ENCODE measurements at regions not wholly inside any gene's neighbourhood (a gene's known extent, or its start where the extent isn't known, plus 50 kb on each side); places are given as distances from the start of the nearest gene placed in this dataset.
A peak's percentile ranks its signal among the peaks of the same experiment; 100 is the strongest.

GRCh38 chr19:30217461-30217860 lies 154.7 kb upstream of the ZNF536 start:
- Histone ChIP-seq H3K4me3 (ENCODE audit: low read length) (no peak overlapping the region), H3K4me1 (ENCODE audit: low read length) (no peaks in the 10 kb centered on the region), H3K9ac (ENCODE audit: low read length) (no peak overlapping the region), H3K9me2 (replicated peaks; ENCODE audit: insufficient read depth, low read length) (no peaks in the 10 kb centered on the region), H4K20me1 (ENCODE audit: insufficient read depth, low read length) (no peaks in the 10 kb centered on the region), H3K27ac (ENCODE audit: low read length) (no peak overlapping the region), H3K27me3 (replicated peaks; ENCODE audit: insufficient read depth, low read length) (peaks cover 73% of the 10 kb centered on the region), H2AFZ (ENCODE audit: low read length) (no peak overlapping the region), H3K79me2 (ENCODE audit: low read length) (no peaks in the 10 kb centered on the region), H3K4me2 (ENCODE audit: low read depth, low read length) (no peak overlapping the region), H3K9me3 (replicated peaks; ENCODE audit: insufficient read depth, low read length) (no peaks in the 10 kb centered on the region), H3K36me3 (replicated peaks; ENCODE audit: insufficient read depth, low read length) (no peaks in the 10 kb centered on the region), H3F3A (ENCODE audit: insufficient read depth, low read length) (no peaks in the 10 kb centered on the region)
- TF ChIP-seq EZH2phosphoT487 (IDR thresholded peaks at IDR 0.05; ENCODE audit: low read length) (no peak), CTCF (IDR thresholded peaks at IDR 0.05; ENCODE audit: low read length) (no peak), EZH2 (optimal IDR thresholded peaks at IDR 0.05; ENCODE audit: low read depth, low read length) (no peak)
- DNase-seq = no peak

DNA sequence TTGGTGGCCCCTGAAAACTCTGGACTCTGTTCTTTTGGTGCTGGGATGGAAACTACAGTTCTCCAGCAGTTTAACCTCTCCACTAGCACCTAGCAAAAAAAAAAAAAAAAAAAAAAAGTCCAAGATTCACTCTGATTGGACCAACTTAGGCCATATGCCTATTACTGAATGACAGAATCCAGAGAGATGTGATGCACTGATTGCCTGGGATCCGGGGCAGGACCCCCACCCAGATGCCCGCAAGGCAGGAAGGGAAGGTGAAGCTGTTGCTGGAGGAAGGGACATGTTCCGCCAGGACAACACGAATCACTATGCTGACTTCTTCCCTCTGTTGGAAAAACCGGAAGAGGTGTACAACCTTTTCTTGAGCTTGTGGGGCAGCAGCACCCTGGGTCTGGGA lies 152.5 kb upstream of the ZNF536 start:
- Histone ChIP-seq H3K9me3 (replicated peaks; ENCODE audit: insufficient read depth, low read length) (no peaks in the 10 kb centered on the region), H3K27ac (ENCODE audit: low read length) (no peak overlapping the region), H2AFZ (ENCODE audit: low read length) (no peak overlapping the region), H4K20me1 (ENCODE audit: insufficient read depth, low read length) (no peaks in the 10 kb centered on the region), H3K4me1 (ENCODE audit: low read length) (no peaks in the 10 kb centered on the region), H3K9ac (ENCODE audit: low read length) (no peak overlapping the region), H3F3A (ENCODE audit: insufficient read depth, low read length) (no peaks in the 10 kb centered on the region), H3K4me2 (ENCODE audit: low read depth, low read length) (no peak overlapping the region), H3K27me3 (replicated peaks; ENCODE audit: insufficient read depth, low read length) (peaks cover 84% of the 10 kb centered on the region), H3K4me3 (ENCODE audit: low read length) (no peak overlapping the region), H3K79me2 (ENCODE audit: low read length) (no peaks in the 10 kb centered on the region), H3K36me3 (replicated peaks; ENCODE audit: insufficient read depth, low read length) (no peaks in the 10 kb centered on the region), H3K9me2 (replicated peaks; ENCODE audit: insufficient read depth, low read length) (no peaks in the 10 kb centered on the region)
- no peak for DNase-seq
- TF ChIP-seq EZH2phosphoT487 (IDR thresholded peaks at IDR 0.05; ENCODE audit: low read length) = no peak

DNA sequence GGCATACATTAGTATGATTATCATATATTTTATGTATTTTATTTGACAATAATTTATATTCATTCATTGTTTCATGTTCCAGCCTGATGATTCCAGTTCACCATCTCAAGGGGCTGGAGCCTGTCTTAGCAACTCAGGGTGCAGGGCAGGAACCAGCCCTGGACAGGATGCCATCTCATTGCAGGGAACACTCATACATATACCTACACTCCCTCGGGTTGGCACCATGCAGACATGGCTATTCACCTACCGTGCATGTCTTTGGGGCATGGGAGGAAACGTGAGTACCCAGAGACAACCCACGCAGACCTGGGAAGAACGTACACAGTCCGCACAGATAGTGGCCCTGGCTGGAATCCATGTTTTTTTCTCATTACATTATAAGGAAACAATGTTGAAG lies 151.0 kb upstream of the ZNF536 start:
- no peak overlapping the region for H3K27ac ChIP-seq (ENCODE audit: low read length)
- TF ChIP-seq CTCF (IDR thresholded peaks at IDR 0.05; ENCODE audit: low read length) (no peak), EZH2phosphoT487 (IDR thresholded peaks at IDR 0.05; ENCODE audit: low read length) (no peak), EZH2 (optimal IDR thresholded peaks at IDR 0.05; ENCODE audit: low read depth, low read length) (no peak)
- H3K9me3 ChIP-seq (replicated peaks; ENCODE audit: insufficient read depth, low read length) = no peaks in the 10 kb centered on the region
- no peak overlapping the region for H3K4me2 ChIP-seq (ENCODE audit: low read depth, low read length)
- H3K9ac ChIP-seq (ENCODE audit: low read length) = no peak overlapping the region
- H4K20me1 ChIP-seq (ENCODE audit: insufficient read depth, low read length) = no peaks in the 10 kb centered on the region
- no peaks in the 10 kb centered on the region for H3K79me2 ChIP-seq (ENCODE audit: low read length)
- H3K4me3 ChIP-seq (ENCODE audit: low read length) = no peak overlapping the region
- no peaks in the 10 kb centered on the region for H3F3A ChIP-seq (ENCODE audit: insufficient read depth, low read length)
- DNase-seq = no peak
- no peaks in the 10 kb centered on the region for H3K4me1 ChIP-seq (ENCODE audit: low read length)
- no peaks in the 10 kb centered on the region for H3K36me3 ChIP-seq (replicated peaks; ENCODE audit: insufficient read depth, low read length)
- H3K9me2 ChIP-seq (replicated peaks; ENCODE audit: insufficient read depth, low read length) = no peaks in the 10 kb centered on the region
- no peak overlapping the region for H2AFZ ChIP-seq (ENCODE audit: low read length)
- H3K27me3 ChIP-seq (replicated peaks; ENCODE audit: insufficient read depth, low read length) = peaks cover 85% of the 10 kb centered on the region

DNA sequence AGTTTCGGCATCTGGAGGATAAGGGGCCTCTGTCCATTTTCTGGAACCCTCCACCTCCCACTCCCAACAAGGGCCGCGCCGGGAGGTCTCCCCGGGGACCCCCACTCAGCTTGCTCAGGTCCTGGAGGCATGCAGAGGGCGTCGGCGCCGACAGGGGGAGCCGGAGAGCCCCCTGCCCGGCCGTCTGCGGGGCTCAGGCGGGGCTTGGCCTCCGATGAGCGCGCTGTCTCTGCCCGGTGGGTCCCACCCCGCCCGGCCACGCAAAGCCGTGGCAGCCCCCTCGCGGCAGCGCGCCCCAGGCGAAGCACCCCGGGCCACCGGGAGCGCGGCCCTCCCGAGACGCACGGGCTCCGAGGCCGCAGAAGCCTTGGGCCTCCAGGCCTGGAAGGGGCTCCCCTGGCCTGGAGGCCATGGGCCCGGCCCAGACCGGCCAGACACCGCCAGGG lies 149.7 kb upstream of the ZNF536 start:
- H3K4me1 ChIP-seq (ENCODE audit: low read length) = no peaks in the 10 kb centered on the region
- TF ChIP-seq EZH2phosphoT487 (IDR thresholded peaks at IDR 0.05; ENCODE audit: low read length) (no peak), CTCF (IDR thresholded peaks at IDR 0.05; ENCODE audit: low read length) (peak; percentile 48)
- H3K4me2 ChIP-seq (ENCODE audit: low read depth, low read length) = no peak overlapping the region
- H3K27ac ChIP-seq (ENCODE audit: low read length) = no peak overlapping the region
- no peak overlapping the region for H3K9ac ChIP-seq (ENCODE audit: low read length)
- H2AFZ ChIP-seq (ENCODE audit: low read length) = no peak overlapping the region
- no peaks in the 10 kb centered on the region for H4K20me1 ChIP-seq (ENCODE audit: insufficient read depth, low read length)
- H3K79me2 ChIP-seq (ENCODE audit: low read length) = no peaks in the 10 kb centered on the region
- H3K36me3 ChIP-seq (replicated peaks; ENCODE audit: insufficient read depth, low read length) = no peaks in the 10 kb centered on the region
- H3K4me3 ChIP-seq (ENCODE audit: low read length) = no peak overlapping the region
- H3K9me2 ChIP-seq (replicated peaks; ENCODE audit: insufficient read depth, low read length) = no peaks in the 10 kb centered on the region
- no peaks in the 10 kb centered on the region for H3F3A ChIP-seq (ENCODE audit: insufficient read depth, low read length)
- H3K27me3 ChIP-seq (replicated peaks; ENCODE audit: insufficient read depth, low read length) = peaks cover 91% of the 10 kb centered on the region
- DNase-seq = no peak
- no peaks in the 10 kb centered on the region for H3K9me3 ChIP-seq (replicated peaks; ENCODE audit: insufficient read depth, low read length)

Measured in MM.1S (cell line).